ENCODE measurements at regions not wholly inside any gene's neighbourhood (a gene's known extent, or its start where the extent isn't known, plus 50 kb on each side); places are given as distances from the start of the nearest gene placed in this dataset.

GRCh38 chr13:111929036-111929616, 137.8 kb upstream of the SOX1 start:
- TF ChIP-seq CTCF (IDR thresholded peaks at IDR 0.05) (no peak), REST (IDR thresholded peaks at IDR 0.05; ENCODE audit: insufficient read depth in 1 of 2, low read depth in 2 of 2, low read length in 1 of 2) (no peak), TCF7L2 (IDR thresholded peaks at IDR 0.05; ENCODE audit: low read depth, low read length) (no peak), POLR2AphosphoS5 (IDR thresholded peaks at IDR 0.05; ENCODE audit: low read depth, low read length) (no peak), SIN3A (IDR thresholded peaks at IDR 0.05; ENCODE audit: borderline replicate concordance, insufficient read depth, low read depth, low read length) (no peak)
